ENCODE measurements at regions not wholly inside any gene's neighbourhood (a gene's known extent, or its start where the extent isn't known, plus 50 kb on each side); places are given as distances from the start of the nearest gene placed in this dataset.

GRCh38 chr2:19020144-19021099 is 338.0 kb downstream of the OSR1 start:
- FAIRE-seq = no peak
- DNase-seq (ENCODE audit: extremely low spot score, insufficient read length, low read depth) = no peak

DNA sequence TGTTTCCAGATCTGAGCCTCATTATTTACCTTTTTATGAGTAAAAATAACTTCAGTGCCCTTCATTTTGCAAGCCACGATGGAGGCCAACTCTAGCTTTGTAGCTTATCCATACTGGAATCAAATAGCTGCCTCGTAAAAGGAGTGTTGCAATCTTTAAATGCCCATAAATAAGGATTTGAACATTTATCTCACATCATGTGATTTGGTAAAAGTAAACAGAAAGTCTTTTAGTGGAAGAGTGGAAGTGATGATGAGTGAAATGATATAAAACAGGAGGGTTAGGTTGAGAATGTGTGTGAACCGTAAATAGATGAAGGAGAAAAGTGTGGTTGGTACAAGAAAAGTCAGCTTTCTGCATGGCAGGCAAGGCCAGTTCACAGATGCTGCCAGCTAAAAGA is 348.9 kb downstream of the OSR1 start:
- no peak for FAIRE-seq
- no peak for DNase-seq (ENCODE audit: extremely low spot score, insufficient read length, low read depth)

- DNase-seq (ENCODE audit: extremely low spot score, insufficient read length, low read depth) = no peak
- no peak for FAIRE-seq
Measured at GRCh38 chr2:19003554-19003953, 354.9 kb downstream of the OSR1 start.

DNA sequence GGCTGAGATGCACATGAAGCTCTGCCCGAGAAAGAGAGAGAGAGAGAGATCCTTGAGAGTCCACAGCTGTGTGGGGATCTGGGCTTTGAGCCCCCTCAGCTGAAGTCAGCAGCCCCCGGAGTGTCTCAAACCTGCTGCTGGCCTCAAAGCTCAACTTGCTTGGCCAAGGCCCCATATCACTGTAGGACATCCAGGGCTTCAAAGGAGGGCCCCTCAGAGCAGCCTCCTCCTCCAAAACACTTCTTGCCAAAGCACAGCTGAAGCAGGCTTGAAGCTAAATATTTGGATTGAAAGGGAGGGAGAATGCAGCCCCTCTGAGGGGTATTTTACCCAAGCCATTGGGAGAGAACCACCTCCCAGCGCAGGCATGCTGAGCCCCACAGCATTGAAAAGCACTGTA is 357.6 kb downstream of the OSR1 start:
- FAIRE-seq (no peak), DNase-seq (ENCODE audit: extremely low spot score, insufficient read length, low read depth) (no peak)

- DNase-seq (ENCODE audit: extremely low spot score, insufficient read length, low read depth) (no peak), FAIRE-seq (no peak)
Measured at GRCh38 chr2:18999198-18999597, 359.2 kb downstream of the OSR1 start.

GRCh38 chr2:18998491-18998890 is 359.9 kb downstream of the OSR1 start:
- no peak for DNase-seq (ENCODE audit: extremely low spot score, insufficient read length, low read depth)
- FAIRE-seq = no peak

GRCh38 chr2:18993756-18994338 is 364.6 kb downstream of the OSR1 start:
- DNase-seq (ENCODE audit: extremely low spot score, insufficient read length, low read depth) = no peak
- FAIRE-seq = no peak

DNA sequence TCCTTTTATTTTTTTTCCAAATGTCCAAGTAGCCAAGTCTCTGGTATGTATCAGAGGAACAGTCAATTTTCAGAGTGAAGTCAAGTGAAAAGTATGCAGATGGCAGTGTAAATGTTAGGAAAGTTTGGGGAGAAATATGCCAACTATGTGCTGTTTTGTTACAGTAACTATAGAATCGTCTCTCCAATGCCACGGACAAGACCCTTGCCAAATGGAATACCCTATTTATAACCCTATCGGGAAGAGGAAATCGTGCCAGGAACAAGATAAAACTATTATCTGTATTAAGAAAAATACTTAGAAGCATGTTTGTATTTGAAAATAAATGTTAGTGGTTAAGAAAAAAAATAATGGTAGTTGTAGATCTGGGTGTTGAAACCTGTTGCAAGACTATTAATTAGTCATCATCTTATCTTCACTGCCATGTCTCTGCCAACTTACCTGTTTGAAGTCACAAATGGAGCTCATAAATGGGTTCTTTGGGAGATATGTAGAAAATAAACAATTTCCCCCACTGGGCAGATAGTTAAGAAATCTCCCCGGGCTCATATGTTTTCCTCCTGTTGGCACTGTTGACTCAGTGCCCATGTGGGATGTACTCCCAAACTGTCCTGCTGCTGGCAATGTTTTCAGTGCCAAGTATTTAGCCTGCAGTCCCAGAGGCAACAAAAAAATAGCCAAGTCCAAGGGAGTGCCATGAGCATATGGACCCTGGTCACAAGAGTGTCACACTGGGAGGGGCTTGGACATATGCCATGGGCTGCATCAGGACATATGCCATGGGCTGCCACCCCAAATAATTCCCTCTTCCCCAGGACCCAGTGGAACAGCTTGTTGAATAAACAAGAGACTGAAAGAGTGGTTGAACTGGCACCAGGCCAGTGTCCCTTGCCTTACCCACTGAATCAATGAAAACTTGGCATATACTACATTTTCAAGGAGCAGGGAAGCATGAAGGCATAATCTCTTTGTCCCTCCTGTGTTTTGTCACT is 366.9 kb downstream of the OSR1 start:
- no peak for FAIRE-seq
- DNase-seq (ENCODE audit: extremely low spot score, insufficient read length, low read depth) = no peak

DNA sequence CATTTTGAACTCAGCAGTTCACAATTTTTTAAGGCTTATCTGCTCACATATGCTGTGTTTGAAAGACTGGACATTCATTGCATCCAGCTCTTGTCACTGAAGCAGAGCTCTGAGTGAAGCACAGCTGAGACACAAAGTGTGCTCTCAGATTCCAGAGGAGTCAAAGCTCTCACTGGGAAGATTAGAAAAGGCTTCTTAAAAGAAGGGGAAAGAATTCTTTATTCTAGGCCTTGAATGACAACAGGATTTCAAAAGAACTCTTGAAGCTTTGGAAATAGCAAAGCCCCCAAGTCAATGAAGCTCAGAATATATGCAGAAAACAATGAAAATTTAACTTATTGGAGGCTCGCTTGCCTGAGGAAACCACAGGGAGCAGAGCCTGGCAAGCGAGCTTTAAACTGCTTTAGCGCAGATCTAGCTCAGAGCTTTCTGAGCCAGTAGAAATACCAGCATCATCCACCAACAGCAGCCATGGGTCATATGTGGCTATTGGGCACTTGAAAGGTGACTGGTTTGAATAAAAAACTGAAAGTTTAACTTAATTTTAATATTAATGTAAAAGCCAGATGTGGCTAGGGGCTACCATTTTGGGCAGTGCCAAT is 369.7 kb downstream of the OSR1 start:
- DNase-seq (ENCODE audit: extremely low spot score, insufficient read length, low read depth) (no peak), FAIRE-seq (no peak)

GRCh38 chr2:18987592-18988073 is 370.8 kb downstream of the OSR1 start:
- FAIRE-seq (no peak), DNase-seq (ENCODE audit: extremely low spot score, insufficient read length, low read depth) (no peak)

GRCh38 chr2:18987016-18987415 is 371.4 kb downstream of the OSR1 start:
- no peak for DNase-seq (ENCODE audit: extremely low spot score, insufficient read length, low read depth)
- FAIRE-seq = no peak

GRCh38 chr2:18986046-18986445 is 372.4 kb downstream of the OSR1 start:
- DNase-seq (ENCODE audit: extremely low spot score, insufficient read length, low read depth) = no peak
- no peak for FAIRE-seq

DNA sequence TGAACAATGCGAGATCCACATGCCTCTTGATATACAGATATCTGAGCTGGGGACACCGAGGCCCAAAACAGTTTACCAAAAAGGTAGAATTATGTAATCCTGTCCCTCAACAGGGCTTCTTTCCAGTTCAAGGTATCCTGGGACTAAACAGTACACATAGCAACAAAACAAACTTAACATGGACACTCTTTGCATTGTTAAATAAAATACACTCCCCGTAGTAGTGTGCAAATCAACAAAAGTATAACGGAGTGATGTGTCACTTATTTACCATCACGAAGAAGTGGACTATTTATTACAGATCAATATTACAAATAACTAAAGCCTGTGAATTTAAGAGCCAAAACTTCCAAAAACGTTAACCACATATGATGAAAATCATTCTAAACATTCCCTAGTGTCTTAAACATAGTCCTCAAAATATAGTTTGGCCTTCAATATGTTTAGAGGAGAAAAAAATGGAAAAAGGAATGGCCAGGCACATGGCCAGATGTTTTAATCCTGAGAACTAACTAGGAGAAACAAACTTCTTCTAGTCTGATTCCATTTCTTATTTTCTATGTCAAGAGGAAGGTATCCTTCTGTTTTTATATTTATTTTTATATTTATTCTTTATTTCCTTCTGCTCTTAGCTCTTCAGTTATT is 377.5 kb downstream of the OSR1 start:
- DNase-seq (ENCODE audit: extremely low spot score, insufficient read length, low read depth) (no peak), FAIRE-seq (no peak)

- no peak for FAIRE-seq
- no peak for DNase-seq (ENCODE audit: extremely low spot score, insufficient read length, low read depth)
Measured at GRCh38 chr2:18980104-18980785, 378.2 kb downstream of the OSR1 start.

DNA sequence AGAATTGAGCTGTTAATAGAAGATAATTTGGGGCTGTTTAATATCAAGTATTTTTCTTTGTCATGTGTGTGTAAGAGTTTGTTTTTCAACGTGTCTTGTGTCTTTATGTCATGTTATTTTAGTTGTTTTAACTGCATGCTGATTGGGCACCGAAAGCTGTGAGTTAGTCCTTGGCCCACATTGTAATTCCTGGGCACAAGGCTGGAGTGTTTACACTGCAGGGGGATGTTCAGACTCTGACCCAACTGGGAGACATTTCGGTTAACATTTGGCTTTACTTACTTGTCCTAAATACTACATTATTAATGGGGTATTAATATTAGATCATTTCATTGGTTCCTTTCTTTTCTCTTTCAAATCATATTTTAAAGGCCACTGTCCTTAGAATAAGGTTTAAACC is 381.0 kb downstream of the OSR1 start:
- FAIRE-seq (no peak), DNase-seq (ENCODE audit: extremely low spot score, insufficient read length, low read depth) (no peak)

GRCh38 chr2:18976168-18976961 is 382.1 kb downstream of the OSR1 start:
- DNase-seq (ENCODE audit: extremely low spot score, insufficient read length, low read depth) = no peak
- peak; percentile 44 for FAIRE-seq

GRCh38 chr2:18975506-18976167 is 382.8 kb downstream of the OSR1 start:
- FAIRE-seq (no peak), DNase-seq (ENCODE audit: extremely low spot score, insufficient read length, low read depth) (no peak)

- FAIRE-seq (no peak), DNase-seq (ENCODE audit: extremely low spot score, insufficient read length, low read depth) (no peak)
Measured at GRCh38 chr2:18971628-18972027, 382.3 kb upstream of the NT5C1B start.

All from GM18507 (cell line).